ENCODE measurements at regions not wholly inside any gene's neighbourhood (a gene's known extent, or its start where the extent isn't known, plus 50 kb on each side); places are given as distances from the start of the nearest gene placed in this dataset.

DNA sequence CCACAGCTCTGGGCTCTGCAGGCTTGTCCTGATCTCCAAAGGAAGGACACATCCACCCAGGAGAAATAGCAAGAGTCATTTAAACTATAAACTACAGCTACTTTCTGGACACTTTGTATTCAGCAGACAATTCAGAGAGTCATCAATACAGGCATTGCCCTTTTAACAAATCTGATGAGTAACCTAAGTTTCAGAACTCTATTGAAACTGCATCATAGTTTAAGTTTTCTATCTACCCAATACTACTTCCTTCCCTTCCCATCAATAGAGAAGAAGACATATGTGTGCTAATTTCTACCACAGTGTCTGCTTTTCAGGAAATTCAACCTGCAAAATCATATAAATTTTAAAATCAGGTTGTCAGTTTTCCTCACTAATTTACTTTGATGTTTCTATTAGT is 736.5 kb downstream of the IGSF11 start:
- no peak overlapping the region for H3K4me3 ChIP-seq (ENCODE audit: low read depth, low read length)
- TF ChIP-seq, protein P1, sequence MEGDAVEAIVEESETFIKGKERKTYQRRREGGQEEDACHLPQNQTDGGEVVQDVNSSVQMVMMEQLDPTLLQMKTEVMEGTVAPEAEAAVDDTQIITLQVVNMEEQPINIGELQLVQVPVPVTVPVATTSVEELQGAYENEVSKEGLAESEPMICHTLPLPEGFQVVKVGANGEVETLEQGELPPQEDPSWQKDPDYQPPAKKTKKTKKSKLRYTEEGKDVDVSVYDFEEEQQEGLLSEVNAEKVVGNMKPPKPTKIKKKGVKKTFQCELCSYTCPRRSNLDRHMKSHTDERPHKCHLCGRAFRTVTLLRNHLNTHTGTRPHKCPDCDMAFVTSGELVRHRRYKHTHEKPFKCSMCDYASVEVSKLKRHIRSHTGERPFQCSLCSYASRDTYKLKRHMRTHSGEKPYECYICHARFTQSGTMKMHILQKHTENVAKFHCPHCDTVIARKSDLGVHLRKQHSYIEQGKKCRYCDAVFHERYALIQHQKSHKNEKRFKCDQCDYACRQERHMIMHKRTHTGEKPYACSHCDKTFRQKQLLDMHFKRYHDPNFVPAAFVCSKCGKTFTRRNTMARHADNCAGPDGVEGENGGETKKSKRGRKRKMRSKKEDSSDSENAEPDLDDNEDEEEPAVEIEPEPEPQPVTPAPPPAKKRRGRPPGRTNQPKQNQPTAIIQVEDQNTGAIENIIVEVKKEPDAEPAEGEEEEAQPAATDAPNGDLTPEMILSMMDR (IDR thresholded peaks at IDR 0.05; ENCODE audit: low read depth, low read length) = no peak

- TF ChIP-seq, protein P1 (IDR thresholded peaks at IDR 0.05; ENCODE audit: low read depth, low read length) = no peak
- no peak overlapping the region for H3K4me3 ChIP-seq (ENCODE audit: low read depth, low read length)
Measured at GRCh38 chr3:118304557-118304956, 730.1 kb downstream of the IGSF11 start.

DNA sequence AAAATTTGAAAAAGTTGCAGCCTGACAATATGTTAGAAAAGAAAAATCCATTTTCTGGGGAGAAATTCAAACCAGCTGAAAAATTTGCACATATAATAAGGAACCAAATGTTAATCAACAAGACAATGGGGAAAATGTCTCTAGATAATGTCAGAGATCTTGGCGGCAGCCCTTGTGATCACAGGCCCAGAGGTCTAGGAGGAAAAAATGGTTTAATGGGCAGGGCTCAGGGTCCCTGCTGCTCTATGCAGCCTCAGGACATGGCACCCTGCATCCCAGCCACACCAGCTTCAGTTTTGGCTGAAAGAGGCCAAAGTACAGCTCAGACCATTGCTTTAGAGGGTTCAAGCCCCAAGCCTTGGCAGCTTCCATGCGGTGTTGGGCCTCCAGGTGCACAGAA is 701.9 kb downstream of the IGSF11 start:
- H3K4me3 ChIP-seq (ENCODE audit: low read depth, low read length) = no peak overlapping the region
- TF ChIP-seq, protein P1 (IDR thresholded peaks at IDR 0.05; ENCODE audit: low read depth, low read length) = no peak

DNA sequence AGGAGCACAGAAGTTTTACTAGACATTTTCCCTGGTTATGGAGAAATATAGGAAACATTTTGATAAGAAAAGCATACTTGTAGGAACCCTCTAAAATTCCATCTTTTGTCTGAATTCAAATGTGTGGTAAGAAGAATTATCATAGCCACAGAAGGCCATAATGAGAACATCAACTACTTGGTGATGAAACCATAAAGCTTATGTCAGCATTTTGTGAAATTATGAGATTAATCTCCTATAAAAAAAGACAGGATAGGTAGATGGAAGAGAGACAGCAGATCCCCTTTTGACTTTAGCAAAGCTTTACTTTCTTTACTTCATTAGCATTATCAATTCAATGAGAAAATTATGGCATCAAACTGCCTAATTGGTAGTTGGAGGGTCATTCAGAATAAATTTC is 697.0 kb downstream of the IGSF11 start:
- H3K4me3 ChIP-seq (ENCODE audit: low read depth, low read length) = no peak overlapping the region
- TF ChIP-seq, protein P1 (IDR thresholded peaks at IDR 0.05; ENCODE audit: low read depth, low read length) = no peak

DNA sequence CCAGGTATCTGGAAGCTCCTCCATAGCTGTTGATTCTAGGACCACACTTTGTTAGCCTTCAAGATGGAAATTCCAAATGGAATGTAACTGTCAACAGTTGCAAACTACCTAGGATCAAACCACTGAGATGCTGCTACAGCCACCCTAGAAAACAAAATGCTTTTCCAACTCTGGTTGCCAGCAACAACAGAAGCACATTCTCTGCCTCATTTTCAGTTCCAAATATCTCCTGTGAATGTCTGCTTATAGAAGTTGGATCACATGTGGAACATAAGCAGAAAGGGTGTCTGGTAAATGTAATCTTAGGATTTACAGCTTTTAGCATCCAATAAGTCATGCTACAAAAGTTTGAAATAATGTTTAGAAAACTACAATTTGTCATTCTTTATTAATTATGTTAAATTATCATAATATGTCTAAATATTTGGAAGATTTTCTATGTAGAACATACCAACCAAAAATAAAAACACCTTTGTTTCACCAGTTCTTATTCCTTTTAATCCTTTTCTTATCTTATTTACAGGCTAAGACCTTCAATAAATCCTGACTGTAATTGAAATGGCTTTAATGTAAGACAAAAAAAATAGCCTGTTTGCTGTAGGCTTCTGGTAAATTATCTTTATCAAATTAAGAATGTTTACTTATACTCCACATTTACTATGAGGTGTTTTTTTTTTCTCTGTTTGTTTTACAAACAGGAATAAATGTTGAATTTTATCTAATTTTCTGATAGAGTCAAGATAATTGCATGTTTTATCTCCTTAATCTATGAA is 687.1 kb downstream of the IGSF11 start:
- no peak overlapping the region for H3K4me3 ChIP-seq (ENCODE audit: low read depth, low read length)
- TF ChIP-seq, protein P1 (IDR thresholded peaks at IDR 0.05; ENCODE audit: low read depth, low read length) = no peak

- no peak overlapping the region for H3K4me3 ChIP-seq (ENCODE audit: low read depth, low read length)
- TF ChIP-seq, protein P1 (IDR thresholded peaks at IDR 0.05; ENCODE audit: low read depth, low read length) = no peak
Measured at GRCh38 chr3:118348169-118348557, 686.5 kb downstream of the IGSF11 start.

DNA sequence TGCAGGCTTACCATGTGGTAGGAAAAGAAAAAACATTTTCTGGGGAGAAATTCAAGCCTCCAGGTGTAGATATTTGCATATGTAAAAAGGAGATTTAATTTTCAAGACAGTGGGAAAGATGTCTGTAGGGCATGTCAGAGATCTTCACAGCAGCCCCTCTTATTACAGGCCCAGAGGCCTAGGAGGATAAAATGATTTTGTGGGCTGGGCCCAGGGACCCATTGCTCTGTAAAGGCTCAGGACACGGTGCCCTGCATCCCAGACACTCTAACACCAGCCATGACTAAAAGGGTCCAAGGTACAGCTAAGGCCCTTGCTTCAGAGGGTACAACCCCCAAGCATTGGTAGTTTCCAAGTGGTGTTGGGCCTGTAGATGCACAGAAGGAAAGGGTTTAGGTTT is 680.1 kb downstream of the IGSF11 start:
- TF ChIP-seq, protein P1 (IDR thresholded peaks at IDR 0.05; ENCODE audit: low read depth, low read length) = no peak
- H3K4me3 ChIP-seq (ENCODE audit: low read depth, low read length) = no peak overlapping the region

Measured in WI38 (cell line).